HG02588 (cell line): ENCODE measurements at regions not wholly inside any gene's neighbourhood (a gene's known extent, or its start where the extent isn't known, plus 50 kb on each side); places are given as distances from the start of the nearest gene placed in this dataset.

Source experiments
- ATAC-seq: cut with Tn5 transposase; IDR thresholded peaks from one replicate; pipeline ENCODE4 v1.9.1; 2021; ENCODE audit warnings: mild to moderate bottlenecking, moderate library complexity; ENCODE audit not compliant: unreplicated experiment

- ATAC-seq = no peak
These were observed 188.6 kb upstream of the EPHA3 start for GRCh38 chr3:88918841-88919240.

GRCh38 chr3:88921986-88922385 lies 185.4 kb upstream of the EPHA3 start:
- ATAC-seq = no peak

GRCh38 chr3:88926221-88926620 lies 181.2 kb upstream of the EPHA3 start:
- ATAC-seq = no peak

DNA sequence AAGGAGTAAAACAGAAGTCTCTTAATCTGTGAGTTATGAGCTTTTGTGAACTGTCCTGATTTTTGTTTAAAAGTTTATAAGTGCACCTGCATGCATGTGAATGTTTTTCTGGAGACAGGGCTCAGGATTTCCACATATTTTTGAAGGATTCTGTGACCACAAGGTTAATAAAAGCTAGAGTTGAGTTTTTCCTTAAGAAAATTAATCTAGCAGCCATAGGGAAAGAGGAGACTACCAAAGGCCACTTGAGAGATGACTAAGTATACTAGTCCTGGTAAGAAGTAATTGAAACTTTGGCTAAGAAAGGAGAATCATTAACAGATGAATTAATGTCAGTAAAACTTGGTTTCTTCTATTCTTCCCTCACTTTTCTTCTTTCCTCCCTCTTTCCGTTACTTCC lies 176.8 kb upstream of the EPHA3 start:
- no peak for ATAC-seq

DNA sequence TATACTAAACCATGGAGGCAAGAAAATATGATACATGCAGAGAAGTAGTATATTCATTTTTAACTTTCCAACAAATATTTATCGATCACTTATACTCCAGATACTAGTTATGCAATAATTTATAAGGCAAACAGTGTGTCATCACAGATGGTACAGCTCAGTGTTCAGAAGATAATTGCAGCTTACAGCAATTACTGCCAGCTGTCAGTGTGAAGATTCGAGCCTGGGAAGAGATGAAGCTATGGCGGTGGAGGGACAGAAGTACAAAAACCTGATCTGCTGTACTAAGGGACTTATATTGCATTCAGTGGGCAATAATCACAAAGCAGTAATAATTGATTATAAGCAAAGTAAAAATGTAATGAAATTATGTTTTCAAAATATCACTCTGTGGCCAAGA lies 170.6 kb upstream of the EPHA3 start:
- ATAC-seq = no peak

DNA sequence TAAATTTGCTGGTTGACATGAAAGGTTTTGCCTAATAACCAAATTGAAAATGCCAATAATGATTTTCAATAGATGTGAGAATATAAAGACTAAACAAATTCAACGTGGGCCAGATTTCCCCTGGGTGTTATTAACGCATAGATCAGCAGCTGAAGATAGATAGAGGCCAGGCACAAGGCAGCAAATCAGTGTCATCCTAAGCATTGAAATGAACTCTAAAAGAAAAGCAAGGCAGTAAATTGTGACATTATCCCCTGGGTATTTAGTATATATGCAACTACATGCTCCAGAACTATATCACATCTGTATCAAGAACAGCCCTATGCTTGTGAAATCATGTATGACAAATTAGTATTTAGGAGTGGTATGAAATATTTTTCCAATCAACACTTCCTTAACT lies 167.1 kb upstream of the EPHA3 start:
- ATAC-seq = no peak

DNA sequence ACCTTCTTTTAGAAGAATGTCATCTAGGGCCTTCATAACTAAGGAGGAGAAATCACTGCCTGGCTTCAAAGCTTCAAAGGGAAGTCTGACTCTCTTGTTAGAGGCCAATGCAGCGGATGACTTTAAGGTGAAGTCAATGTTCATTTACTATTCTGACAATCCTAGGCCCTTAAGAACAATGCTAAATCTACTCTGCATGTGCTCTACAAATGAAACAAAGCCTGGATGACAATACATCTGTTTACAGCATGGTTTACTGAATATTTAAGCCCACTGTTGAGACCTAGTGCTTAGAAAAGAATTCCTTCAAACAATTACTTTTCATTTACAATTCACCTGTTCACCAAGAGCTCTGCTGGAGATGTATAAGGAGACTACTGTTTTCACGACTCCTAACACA lies 160.4 kb upstream of the EPHA3 start:
- ATAC-seq = no peak

DNA sequence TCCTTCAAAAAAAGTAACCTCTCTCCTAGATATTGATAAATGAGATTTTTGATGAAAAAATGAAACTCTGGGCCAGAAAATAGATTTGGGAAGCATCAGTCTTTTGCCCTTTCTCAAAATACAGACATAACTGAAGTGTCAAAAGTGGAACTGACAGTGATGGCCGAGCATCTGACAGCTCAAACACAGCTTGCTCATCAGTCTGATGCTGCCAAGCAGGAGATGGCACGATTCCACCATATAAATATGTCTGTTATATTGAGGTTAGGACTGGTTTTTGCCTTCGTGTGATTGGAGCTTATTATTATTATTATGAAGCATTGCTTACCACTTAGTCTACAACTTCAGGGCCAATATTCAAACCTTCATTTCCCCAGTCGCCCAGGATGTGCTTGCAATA lies 152.6 kb upstream of the EPHA3 start:
- no peak for ATAC-seq

GRCh38 chr3:88955274-88955673 lies 152.1 kb upstream of the EPHA3 start:
- ATAC-seq = no peak

GRCh38 chr3:88957711-88958439 lies 149.5 kb upstream of the EPHA3 start:
- ATAC-seq = no peak

DNA sequence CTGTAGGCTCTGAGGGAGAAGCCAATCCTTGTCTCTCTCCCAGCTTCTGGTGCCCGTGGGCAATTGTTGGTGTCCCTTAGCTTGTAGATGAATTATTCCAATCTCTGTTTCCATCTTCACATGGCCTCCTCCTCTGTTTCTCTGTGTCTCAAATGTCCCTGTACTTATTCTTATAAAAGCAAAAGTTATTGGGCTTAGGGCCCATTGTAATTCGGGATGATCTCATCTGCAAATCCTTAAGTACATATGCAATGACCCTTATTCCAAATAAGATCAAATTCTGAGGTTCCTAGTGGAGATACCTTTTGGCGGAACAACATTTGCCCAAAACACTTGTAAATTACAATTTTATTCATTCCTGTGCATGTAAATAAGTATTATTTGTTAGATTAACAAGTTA lies 147.4 kb upstream of the EPHA3 start:
- ATAC-seq = no peak

DNA sequence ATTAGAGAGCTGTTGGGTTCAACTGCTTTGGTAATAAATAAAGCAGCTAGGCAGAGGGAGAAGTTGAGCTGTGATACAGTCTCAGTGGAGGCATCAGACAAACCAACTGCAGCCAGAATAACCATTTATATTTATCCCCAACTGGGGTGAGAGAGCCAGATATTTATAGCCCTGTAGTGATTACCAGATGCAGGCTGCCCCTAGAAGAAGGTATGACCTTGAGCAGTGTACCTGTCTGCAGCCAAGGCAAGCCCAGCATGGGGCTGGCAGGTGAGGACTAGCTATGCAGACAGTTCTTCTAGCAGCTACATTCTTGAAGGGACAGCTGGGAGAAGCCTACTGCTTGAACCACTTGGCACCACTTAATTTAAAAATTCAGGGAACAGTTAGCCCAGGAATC lies 144.4 kb upstream of the EPHA3 start:
- ATAC-seq = no peak

GRCh38 chr3:88979760-88980159 lies 127.7 kb upstream of the EPHA3 start:
- ATAC-seq = no peak

- ATAC-seq = no peak
These were observed 124.0 kb upstream of the EPHA3 start for GRCh38 chr3:88983458-88983857.

DNA sequence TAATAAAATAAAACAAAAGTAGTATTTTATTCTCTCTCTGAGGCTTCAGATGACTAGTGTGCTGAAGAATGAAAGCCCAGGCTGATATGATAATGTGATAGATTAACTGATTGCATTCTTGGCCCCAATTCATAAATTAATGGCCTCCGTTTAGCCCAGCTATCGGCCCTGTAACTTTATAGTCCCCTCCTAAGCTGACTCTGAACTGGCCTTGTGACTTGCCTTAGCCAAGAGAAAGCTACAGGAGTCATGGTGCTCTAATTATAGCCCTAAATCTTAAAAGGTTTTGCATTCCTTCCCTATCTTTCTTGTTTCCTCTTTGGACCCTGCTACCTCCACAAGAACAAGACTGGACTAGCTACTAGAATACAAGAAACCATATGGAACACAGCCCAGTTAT lies 123.2 kb upstream of the EPHA3 start:
- no peak for ATAC-seq

DNA sequence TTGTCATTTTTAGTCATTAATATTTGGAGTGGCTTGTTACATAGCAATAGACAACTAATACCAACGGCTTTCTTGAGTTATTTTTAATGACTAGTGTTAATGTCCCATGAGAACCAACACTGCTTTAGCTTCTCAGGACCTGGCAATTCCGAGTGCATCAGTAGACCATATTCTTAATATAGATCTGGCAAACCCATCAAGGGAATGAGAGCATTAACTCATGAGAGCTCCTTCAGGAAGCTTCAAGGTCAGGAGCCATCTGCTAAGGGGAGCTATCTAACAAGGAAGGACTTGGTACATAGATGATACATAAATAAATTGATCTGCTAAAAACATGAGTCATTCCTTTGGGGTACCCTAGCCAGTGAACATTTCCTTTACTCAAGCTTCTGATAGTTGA lies 122.6 kb upstream of the EPHA3 start:
- no peak for ATAC-seq

GRCh38 chr3:88985491-88985890 lies 121.9 kb upstream of the EPHA3 start:
- no peak for ATAC-seq

- no peak for ATAC-seq
These were observed 120.6 kb upstream of the EPHA3 start for GRCh38 chr3:88986834-88987233.

- ATAC-seq = no peak
These were observed 119.6 kb upstream of the EPHA3 start for GRCh38 chr3:88987776-88988175.

DNA sequence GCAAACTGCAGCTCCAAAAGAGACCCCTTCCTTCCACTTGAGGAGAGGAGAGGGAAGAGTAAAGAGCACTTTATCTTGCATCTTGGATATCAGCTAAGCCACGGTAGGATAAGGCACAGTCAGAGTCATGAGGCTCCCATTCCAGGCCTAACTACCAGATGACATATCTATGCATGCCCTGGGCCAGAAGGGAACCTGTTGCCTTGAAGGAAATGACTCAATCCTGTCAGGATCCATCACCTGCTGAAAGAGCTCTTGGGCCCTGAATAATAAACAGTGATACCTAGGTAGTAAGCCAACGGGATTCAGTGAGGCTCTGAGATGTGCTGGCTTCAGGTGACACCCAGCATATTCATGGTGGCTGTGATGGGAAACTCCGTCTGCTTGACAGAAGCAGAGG lies 118.5 kb upstream of the EPHA3 start:
- no peak for ATAC-seq

DNA sequence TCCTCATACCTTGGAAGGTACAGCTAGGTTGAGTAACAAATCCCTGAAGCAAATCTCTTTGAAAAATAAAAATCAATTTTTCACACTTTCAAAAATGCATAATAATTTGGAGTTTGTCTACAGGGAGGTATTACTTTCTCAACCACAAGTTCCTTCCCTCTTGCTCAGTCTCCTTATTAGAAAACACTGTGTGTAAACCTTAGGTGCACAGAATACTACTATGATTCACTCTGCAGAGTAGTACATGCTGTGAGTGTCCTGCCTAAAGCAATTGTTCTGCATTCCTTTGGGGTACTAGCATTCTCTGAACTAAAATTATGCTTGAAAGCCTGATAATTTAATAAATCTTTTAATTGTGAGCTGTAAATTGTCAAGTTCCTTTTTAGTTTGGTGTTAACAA lies 115.9 kb upstream of the EPHA3 start:
- ATAC-seq = no peak

- no peak for ATAC-seq
These were observed 110.7 kb upstream of the EPHA3 start for GRCh38 chr3:88996691-88997090.

DNA sequence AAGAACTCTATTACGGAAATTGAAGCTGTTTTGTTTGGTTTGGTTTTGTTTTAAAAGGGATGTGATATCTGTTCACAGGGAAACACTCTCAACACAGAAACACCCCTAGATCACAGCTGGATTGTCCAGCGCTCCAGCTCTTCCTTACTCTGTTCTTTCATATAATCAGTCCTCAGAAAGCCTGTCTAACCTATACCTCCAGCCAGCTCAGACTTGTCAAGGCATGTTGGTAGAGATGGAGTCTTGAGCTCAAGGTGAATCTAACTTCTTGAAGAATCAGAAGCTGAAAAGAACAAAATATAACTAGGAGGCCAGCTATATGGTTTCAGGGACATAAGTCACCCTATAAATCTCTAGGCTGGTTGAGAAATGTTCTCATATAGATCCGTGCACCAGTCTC lies 110.2 kb upstream of the EPHA3 start:
- ATAC-seq = no peak
